GM10248 (cell line): ENCODE measurements at regions not wholly inside any gene's neighbourhood (a gene's known extent, or its start where the extent isn't known, plus 50 kb on each side); places are given as distances from the start of the nearest gene placed in this dataset.
"Not testable (repeated sequence)": the region's sequence is repeated elsewhere in the genome, so short reads cannot be mapped to it uniquely, and the experiment has no call there.

Experiments used
- CTCF ChIA-PET: fragments of 300-600 bp; sonication (Branson Sonifier 250); formaldehyde crosslinking; extraction: SDS; loops from one replicate; lab custom pipeline; 2021; ENCODE audit warnings: antibody characterized with exemption; lab: Yijun Ruan, JAX
- POLR2A ChIA-PET: fragments of 350-650 bp; sonication (Branson Sonifier 250); formaldehyde crosslinking; extraction: SDS; loops from one replicate; lab custom pipeline; 2020; ENCODE audit warnings: antibody characterized with exemption; lab: Yijun Ruan, JAX
- DNase-seq: peaks from one replicate; pipeline ENCODE4 v3.0.0; 2012; ENCODE audit errors: extremely low spot score
- TF ChIP-seq, protein P1 (sequence below): IDR thresholded peaks from 2 replicates; pipeline ENCODE4 v1.5.1; 2012; ENCODE audit warnings: mild to moderate bottlenecking, low read depth; ENCODE audit errors: extremely low read depth, missing control alignments, control extremely low read depth

DNA sequence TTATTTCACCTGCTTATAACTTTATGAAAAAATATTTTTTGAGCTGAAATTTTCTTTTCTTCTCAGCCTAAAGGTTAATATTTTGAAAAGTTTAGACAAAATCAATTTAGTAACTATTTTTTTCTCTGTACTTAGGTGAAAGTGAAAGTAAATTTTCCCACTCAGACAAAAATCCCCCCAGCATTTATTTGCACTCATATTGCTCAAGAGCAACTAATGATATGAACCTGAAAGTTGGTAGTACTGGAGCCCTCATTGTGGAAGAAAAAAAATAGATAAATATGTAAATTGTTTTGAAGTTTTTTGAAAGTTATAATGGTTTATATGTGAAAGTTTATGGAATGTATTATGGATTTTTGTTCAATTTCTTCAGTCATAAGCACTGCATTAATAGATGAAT lies 1005.9 kb upstream of the ATXN7L3B start:
- no peak for DNase-seq
- ChIA-PET CTCF (interaction anchor here (1.3 kb wide), 1 partner anchor 9 kb away, joined by 3 read pairs; no protein-coding TSS in a partner anchor), POLR2A (no interaction called here)
- TF ChIP-seq, protein P1, sequence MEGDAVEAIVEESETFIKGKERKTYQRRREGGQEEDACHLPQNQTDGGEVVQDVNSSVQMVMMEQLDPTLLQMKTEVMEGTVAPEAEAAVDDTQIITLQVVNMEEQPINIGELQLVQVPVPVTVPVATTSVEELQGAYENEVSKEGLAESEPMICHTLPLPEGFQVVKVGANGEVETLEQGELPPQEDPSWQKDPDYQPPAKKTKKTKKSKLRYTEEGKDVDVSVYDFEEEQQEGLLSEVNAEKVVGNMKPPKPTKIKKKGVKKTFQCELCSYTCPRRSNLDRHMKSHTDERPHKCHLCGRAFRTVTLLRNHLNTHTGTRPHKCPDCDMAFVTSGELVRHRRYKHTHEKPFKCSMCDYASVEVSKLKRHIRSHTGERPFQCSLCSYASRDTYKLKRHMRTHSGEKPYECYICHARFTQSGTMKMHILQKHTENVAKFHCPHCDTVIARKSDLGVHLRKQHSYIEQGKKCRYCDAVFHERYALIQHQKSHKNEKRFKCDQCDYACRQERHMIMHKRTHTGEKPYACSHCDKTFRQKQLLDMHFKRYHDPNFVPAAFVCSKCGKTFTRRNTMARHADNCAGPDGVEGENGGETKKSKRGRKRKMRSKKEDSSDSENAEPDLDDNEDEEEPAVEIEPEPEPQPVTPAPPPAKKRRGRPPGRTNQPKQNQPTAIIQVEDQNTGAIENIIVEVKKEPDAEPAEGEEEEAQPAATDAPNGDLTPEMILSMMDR: no peak

DNA sequence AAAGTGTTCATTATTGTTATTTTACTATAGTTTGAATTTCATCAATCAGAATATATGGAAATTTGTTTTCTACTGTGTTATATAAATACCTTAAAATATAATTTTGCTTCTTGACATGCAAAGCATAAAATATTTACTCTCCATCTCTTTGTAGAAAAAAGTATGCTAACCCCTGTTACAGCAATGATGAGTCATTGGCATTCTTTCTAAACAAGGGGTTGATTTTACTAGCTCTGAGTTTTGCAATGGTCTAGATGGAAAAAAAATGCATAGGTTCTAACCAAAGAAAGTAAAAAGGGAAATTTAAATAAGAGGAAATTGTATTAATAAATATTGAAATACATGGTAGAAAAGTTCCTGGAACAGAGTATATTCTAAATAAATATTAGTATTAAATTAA lies 990.2 kb upstream of the ATXN7L3B start:
- TF ChIP-seq, protein P1: no peak
- DNase-seq: no peak
- POLR2A ChIA-PET: no interaction called here
- CTCF ChIA-PET: no interaction called here

DNA sequence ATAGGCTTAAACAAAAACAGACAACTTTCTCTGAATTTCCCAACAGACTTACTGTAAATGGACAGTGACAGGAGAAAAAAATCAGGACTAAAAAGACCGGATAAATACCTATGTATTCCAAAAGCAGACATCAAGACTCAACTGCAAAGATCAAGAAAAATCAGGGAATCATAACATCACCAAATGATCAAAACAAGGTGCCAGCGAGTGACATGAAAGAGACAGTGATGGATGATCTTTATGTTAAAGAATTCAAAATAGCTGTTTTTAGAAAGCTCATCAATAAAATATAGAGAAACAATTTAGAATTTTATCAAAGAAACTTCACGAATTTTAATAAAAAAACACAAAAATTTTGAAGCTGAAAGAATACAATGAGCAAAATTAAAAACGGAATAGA lies 952.5 kb upstream of the ATXN7L3B start:
- ChIA-PET CTCF (no interaction called here), POLR2A (no interaction called here)
- TF ChIP-seq, protein P1: no peak

DNA sequence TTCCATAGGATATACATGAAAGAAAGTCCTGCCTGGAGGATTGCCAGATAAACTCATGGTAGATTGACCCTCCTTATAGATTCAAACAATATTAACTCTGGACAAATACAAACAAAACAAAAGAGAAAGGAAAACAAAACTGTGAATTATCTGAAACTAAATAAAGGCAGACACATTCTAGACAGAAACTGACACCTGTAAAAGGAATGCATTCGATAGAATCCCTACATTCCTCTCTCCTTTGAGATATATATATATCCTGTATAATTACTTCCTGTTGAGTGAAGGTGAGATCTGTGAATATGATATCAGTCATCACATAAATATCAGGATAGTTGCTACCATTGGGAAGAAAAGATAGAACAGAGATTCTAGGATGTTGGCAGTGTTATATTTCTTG lies 948.4 kb upstream of the ATXN7L3B start:
- TF ChIP-seq, protein P1: no peak
- ChIA-PET POLR2A (no interaction called here), CTCF (no interaction called here)
- DNase-seq: no peak

More for the DNA sequence above, 952.5 kb upstream of the ATXN7L3B start:
- DNase-seq: no peak

DNA sequence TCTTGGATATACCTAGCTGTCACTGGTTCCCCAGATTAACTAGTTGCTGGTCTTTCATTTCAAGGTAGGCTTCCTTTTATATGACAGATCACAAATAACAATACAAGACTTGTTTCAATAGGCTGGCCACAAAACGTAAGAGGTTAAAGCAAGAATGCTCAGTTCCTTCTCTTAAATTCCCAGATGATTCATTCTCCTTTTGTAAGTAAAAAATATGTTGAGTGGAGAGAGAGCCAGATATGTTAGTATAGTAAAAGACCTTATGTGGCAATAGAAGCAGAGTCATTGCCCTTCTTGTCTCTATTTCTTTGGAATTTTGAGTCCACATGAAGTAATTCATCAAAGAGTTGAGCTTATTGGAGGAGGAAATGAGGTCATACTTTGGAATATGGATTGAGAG lies 939.0 kb upstream of the ATXN7L3B start:
- TF ChIP-seq, protein P1: no peak
- ChIA-PET POLR2A (no interaction called here), CTCF (interaction anchor here (1.3 kb wide), 1 partner anchor 16 kb away, joined by 3 read pairs; no protein-coding TSS in a partner anchor)
- no peak for DNase-seq

DNA sequence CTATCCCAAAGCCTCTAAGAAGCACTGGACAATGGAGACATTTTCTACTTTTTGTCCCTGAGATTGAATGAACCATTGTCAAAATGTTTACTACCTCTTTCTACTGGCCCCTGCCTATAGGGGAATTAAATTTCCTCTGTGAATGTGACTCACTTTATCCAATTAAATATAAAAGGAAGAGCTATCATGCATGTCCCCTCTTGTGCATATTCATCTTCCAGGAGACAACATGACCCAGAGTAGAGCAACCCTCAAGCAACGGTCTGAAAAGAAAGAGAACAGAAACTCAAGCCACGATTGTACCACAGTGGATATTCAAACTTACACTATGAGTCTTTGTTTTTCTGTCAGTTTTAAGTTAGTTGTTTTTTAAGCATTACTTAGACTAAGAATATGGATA lies 938.4 kb upstream of the ATXN7L3B start:
- TF ChIP-seq, protein P1: no peak
- ChIA-PET POLR2A (no interaction called here), CTCF (interaction anchor here (1.3 kb wide), 1 partner anchor 15 kb away, joined by 3 read pairs; no protein-coding TSS in a partner anchor)
- no peak for DNase-seq

DNA sequence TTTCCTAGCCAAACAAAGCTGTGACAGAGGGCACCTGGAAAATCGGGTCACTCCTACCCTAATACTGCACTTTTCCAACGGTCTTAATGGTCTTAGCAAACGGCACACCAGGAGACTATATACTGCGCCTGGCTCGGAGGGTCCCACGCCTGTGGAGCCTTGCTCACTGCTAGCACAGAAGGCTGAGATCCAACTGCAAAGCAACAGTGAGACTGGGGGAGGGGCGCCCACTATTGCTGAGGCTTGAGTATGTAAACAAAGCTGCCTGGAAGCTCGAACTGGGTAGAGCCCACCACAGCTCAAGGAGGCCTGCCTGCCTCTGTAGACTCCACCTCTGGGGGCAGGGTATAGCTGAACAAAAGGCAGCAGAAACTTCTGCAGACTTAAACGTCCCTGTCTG lies 931.7 kb upstream of the ATXN7L3B start:
- POLR2A ChIA-PET, DNase-seq: not testable (repeated sequence)
- CTCF ChIA-PET: interaction anchor here (0.9 to 1.1 kb wide), 2 partner anchors 8 to 19 kb away, joined by 3 read pairs; no protein-coding TSS in a partner anchor
